ENCODE measurements at regions not wholly inside any gene's neighbourhood (a gene's known extent, or its start where the extent isn't known, plus 50 kb on each side); places are given as distances from the start of the nearest gene placed in this dataset.

DNA sequence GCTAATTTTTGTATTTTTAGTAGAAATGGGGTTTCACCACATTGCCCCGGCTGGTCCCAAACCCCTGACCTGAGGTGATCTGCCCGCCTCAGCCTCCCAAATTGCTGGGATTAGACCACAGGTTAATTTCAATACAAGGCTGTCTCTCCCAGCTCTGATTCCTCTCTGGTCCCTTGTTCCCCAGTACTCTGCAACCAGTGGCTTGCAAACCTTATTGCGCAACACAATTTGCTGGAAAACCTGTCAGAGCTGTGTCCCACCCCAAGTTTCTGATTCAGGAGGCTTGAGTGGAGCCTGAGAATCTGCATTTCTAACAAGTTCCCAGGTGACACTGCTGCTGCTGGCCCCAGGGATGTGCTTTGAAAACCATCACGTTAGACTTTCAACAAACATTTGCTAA, 96.2 kb upstream of the SRSF6 start:
- ATAC-seq (no peak), DNase-seq (ENCODE audit: low spot score) (no peak)
- H3K4me1 Mint-ChIP-seq = no peaks in the 10 kb centered on the region
- no peak for TF ChIP-seq EZH2 (IDR thresholded peaks at IDR 0.05; ENCODE audit: low read depth, unreplicated experiment)
- TF ChIP-seq ZNF331 (CRISPR knock-in tag; IDR thresholded peaks at IDR 0.05; ENCODE audit: low read depth) = no peak
- TF ChIP-seq JUNB (IDR thresholded peaks at IDR 0.05; ENCODE audit: unreplicated experiment) = no peak
- no peak for TF ChIP-seq CREB1 (CRISPR knock-in tag; IDR thresholded peaks at IDR 0.05; ENCODE audit: low read depth)
- no peak for TF ChIP-seq POLR2AphosphoS5 (IDR thresholded peaks at IDR 0.05; ENCODE audit: low read depth)
- no peaks in the 10 kb centered on the region for H3K9me2 ChIP-seq (ENCODE audit: insufficient read depth)
- no peak overlapping the region for H3K27ac Mint-ChIP-seq
- peaks cover 48% of the 10 kb centered on the region for H3K36me3 Mint-ChIP-seq (ENCODE audit: low read depth)
- no peak overlapping the region for H3K27ac ChIP-seq (ENCODE audit: low read depth)
- no peak overlapping the region for H3K4me3 Mint-ChIP-seq
- H3K79me2 ChIP-seq (replicated peaks; ENCODE audit: insufficient read depth) = no peaks in the 10 kb centered on the region
- H3K27me3 Mint-ChIP-seq (ENCODE audit: insufficient read depth, low read depth, poor library complexity) = peaks cover 7% of the 10 kb centered on the region
- H3K9me3 Mint-ChIP-seq = peaks cover 95% of the 10 kb centered on the region
- H3K4me3 ChIP-seq = no peak overlapping the region
- no peaks in the 10 kb centered on the region for H3K4me1 ChIP-seq (ENCODE audit: insufficient read depth)
- no peaks in the 10 kb centered on the region for H3F3A ChIP-seq (replicated peaks; ENCODE audit: low read depth)
- H3K36me3 ChIP-seq (ENCODE audit: insufficient read depth) = no peaks in the 10 kb centered on the region
- no peaks in the 10 kb centered on the region for H3K27me3 ChIP-seq (ENCODE audit: insufficient read depth)
- no peak overlapping the region for H2AFZ ChIP-seq
- H3K4me2 ChIP-seq = no peak overlapping the region
- H4K20me1 ChIP-seq (replicated peaks; ENCODE audit: insufficient read depth) = no peaks in the 10 kb centered on the region

DNA sequence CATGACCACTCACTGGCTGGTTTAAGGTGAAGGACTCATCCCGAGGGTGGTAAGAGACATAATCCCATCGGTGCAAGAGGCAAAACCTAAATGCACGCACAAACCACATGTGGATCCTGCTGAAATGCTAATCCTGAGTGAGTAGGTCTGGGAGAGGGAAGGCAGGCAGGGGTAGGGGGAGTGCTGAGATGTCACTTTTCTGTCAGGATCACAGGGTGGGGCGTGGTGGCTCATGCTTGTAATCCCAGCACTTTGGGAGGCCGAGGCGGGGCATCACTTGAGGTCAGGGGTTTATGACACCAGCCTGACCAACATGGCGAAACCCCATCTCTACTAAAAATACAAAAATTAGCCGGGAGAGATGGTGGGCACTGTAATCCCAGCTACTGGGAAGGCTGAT, 97.7 kb upstream of the SRSF6 start:
- Histone ChIP-seq H3F3A (replicated peaks; ENCODE audit: low read depth) (no peaks in the 10 kb centered on the region), H3K79me2 (replicated peaks; ENCODE audit: insufficient read depth) (no peaks in the 10 kb centered on the region), H2AFZ (no peak overlapping the region), H3K27ac (ENCODE audit: low read depth) (no peak overlapping the region), H3K4me3 (no peak overlapping the region), H3K9me2 (ENCODE audit: insufficient read depth) (no peaks in the 10 kb centered on the region), H3K27me3 (ENCODE audit: insufficient read depth) (no peaks in the 10 kb centered on the region), H3K4me1 (ENCODE audit: insufficient read depth) (no peaks in the 10 kb centered on the region), H4K20me1 (replicated peaks; ENCODE audit: insufficient read depth) (no peaks in the 10 kb centered on the region), H3K4me2 (no peak overlapping the region), H3K36me3 (ENCODE audit: insufficient read depth) (no peaks in the 10 kb centered on the region)
- DNase-seq (ENCODE audit: low spot score) (no peak), ATAC-seq (no peak)
- H3K4me1 Mint-ChIP-seq = no peaks in the 10 kb centered on the region
- no peak for TF ChIP-seq CREB1 (CRISPR knock-in tag; IDR thresholded peaks at IDR 0.05; ENCODE audit: low read depth)
- H3K4me3 Mint-ChIP-seq = no peak overlapping the region
- peaks cover 7% of the 10 kb centered on the region for H3K27me3 Mint-ChIP-seq (ENCODE audit: insufficient read depth, low read depth, poor library complexity)
- H3K9me3 Mint-ChIP-seq = peaks cover 95% of the 10 kb centered on the region
- peaks cover 36% of the 10 kb centered on the region; the same call in 2 of the 3 replicates for H3K36me3 Mint-ChIP-seq (ENCODE audit: low read depth)
- no peak overlapping the region for H3K27ac Mint-ChIP-seq

DNA sequence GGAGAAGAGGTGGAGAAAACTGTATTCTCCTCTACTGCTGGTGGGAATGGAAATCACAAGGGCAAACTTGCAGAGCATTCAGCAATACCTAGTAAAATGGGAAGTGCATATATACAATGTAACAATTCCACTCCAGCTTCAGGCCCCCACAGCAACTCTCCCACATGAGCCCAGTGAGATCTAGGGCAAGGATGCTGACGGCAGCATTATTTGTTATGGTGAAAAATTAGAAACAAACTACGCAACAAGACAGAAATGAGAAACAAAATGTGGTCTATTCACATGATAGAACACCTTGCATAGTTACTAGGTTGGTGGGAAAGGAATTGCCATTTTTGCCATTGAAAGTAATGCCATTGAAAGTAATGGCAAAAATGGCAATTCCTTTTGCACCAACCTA, 98.9 kb upstream of the SRSF6 start:
- ATAC-seq (no peak), DNase-seq (ENCODE audit: low spot score) (no peak)
- H3K36me3 Mint-ChIP-seq (ENCODE audit: low read depth) = peaks cover 34% of the 10 kb centered on the region; the same call in 2 of the 3 replicates
- no peaks in the 10 kb centered on the region for H3K4me1 Mint-ChIP-seq
- Histone ChIP-seq H3K4me2 (no peak overlapping the region), H3K79me2 (replicated peaks; ENCODE audit: insufficient read depth) (no peaks in the 10 kb centered on the region), H2AFZ (no peak overlapping the region), H3K4me3 (no peak overlapping the region), H3K9me2 (ENCODE audit: insufficient read depth) (no peaks in the 10 kb centered on the region), H3K36me3 (ENCODE audit: insufficient read depth) (no peaks in the 10 kb centered on the region), H3K27ac (ENCODE audit: low read depth) (no peak overlapping the region), H3K27me3 (ENCODE audit: insufficient read depth) (no peaks in the 10 kb centered on the region), H3K4me1 (ENCODE audit: insufficient read depth) (no peaks in the 10 kb centered on the region), H4K20me1 (replicated peaks; ENCODE audit: insufficient read depth) (no peaks in the 10 kb centered on the region), H3F3A (replicated peaks; ENCODE audit: low read depth) (no peaks in the 10 kb centered on the region)
- no peak overlapping the region for H3K27ac Mint-ChIP-seq
- H3K4me3 Mint-ChIP-seq = no peak overlapping the region
- peaks cover 9% of the 10 kb centered on the region for H3K27me3 Mint-ChIP-seq (ENCODE audit: insufficient read depth, low read depth, poor library complexity)
- peaks cover 96% of the 10 kb centered on the region for H3K9me3 Mint-ChIP-seq
- TF ChIP-seq ZNF331 (CRISPR knock-in tag; IDR thresholded peaks at IDR 0.05; ENCODE audit: low read depth) = no peak
- no peak for TF ChIP-seq POLR2AphosphoS5 (IDR thresholded peaks at IDR 0.05; ENCODE audit: low read depth)
- no peak for TF ChIP-seq STAT1 (IDR thresholded peaks at IDR 0.05; ENCODE audit: unreplicated experiment)
- TF ChIP-seq EZH2 (IDR thresholded peaks at IDR 0.05; ENCODE audit: low read depth, unreplicated experiment) = no peak
- no peak for TF ChIP-seq NANOG (IDR thresholded peaks at IDR 0.05; ENCODE audit: borderline replicate concordance)
- TF ChIP-seq, protein P1, sequence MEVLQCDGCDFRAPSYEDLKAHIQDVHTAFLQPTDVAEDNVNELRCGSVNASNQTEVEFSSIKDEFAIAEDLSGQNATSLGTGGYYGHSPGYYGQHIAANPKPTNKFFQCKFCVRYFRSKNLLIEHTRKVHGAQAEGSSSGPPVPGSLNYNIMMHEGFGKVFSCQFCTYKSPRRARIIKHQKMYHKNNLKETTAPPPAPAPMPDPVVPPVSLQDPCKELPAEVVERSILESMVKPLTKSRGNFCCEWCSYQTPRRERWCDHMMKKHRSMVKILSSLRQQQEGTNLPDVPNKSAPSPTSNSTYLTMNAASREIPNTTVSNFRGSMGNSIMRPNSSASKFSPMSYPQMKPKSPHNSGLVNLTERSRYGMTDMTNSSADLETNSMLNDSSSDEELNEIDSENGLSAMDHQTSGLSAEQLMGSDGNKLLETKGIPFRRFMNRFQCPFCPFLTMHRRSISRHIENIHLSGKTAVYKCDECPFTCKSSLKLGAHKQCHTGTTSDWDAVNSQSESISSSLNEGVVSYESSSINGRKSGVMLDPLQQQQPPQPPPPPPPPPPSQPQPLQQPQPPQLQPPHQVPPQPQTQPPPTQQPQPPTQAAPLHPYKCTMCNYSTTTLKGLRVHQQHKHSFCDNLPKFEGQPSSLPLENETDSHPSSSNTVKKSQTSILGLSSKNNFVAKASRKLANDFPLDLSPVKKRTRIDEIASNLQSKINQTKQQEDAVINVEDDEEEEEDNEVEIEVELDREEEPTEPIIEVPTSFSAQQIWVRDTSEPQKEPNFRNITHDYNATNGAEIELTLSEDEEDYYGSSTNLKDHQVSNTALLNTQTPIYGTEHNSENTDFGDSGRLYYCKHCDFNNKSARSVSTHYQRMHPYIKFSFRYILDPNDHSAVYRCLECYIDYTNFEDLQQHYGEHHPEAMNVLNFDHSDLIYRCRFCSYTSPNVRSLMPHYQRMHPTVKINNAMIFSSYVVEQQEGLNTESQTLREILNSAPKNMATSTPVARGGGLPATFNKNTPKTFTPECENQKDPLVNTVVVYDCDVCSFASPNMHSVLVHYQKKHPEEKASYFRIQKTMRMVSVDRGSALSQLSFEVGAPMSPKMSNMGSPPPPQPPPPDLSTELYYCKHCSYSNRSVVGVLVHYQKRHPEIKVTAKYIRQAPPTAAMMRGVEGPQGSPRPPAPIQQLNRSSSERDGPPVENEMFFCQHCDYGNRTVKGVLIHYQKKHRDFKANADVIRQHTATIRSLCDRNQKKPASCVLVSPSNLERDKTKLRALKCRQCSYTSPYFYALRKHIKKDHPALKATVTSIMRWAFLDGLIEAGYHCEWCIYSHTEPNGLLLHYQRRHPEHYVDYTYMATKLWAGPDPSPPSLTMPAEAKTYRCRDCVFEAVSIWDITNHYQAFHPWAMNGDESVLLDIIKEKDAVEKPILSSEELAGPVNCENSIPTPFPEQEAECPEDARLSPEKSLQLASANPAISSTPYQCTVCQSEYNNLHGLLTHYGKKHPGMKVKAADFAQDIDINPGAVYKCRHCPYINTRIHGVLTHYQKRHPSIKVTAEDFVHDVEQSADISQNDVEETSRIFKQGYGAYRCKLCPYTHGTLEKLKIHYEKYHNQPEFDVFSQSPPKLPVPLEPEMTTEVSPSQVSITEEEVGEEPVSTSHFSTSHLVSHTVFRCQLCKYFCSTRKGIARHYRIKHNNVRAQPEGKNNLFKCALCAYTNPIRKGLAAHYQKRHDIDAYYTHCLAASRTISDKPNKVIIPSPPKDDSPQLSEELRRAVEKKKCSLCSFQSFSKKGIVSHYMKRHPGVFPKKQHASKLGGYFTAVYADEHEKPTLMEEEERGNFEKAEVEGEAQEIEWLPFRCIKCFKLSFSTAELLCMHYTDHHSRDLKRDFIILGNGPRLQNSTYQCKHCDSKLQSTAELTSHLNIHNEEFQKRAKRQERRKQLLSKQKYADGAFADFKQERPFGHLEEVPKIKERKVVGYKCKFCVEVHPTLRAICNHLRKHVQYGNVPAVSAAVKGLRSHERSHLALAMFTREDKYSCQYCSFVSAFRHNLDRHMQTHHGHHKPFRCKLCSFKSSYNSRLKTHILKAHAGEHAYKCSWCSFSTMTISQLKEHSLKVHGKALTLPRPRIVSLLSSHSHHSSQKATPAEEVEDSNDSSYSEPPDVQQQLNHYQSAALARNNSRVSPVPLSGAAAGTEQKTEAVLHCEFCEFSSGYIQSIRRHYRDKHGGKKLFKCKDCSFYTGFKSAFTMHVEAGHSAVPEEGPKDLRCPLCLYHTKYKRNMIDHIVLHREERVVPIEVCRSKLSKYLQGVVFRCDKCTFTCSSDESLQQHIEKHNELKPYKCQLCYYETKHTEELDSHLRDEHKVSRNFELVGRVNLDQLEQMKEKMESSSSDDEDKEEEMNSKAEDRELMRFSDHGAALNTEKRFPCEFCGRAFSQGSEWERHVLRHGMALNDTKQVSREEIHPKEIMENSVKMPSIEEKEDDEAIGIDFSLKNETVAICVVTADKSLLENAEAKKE (CRISPR knock-in tag; IDR thresholded peaks at IDR 0.05) = no peak
- TF ChIP-seq, protein P2, sequence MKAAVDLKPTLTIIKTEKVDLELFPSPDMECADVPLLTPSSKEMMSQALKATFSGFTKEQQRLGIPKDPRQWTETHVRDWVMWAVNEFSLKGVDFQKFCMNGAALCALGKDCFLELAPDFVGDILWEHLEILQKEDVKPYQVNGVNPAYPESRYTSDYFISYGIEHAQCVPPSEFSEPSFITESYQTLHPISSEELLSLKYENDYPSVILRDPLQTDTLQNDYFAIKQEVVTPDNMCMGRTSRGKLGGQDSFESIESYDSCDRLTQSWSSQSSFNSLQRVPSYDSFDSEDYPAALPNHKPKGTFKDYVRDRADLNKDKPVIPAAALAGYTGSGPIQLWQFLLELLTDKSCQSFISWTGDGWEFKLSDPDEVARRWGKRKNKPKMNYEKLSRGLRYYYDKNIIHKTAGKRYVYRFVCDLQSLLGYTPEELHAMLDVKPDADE (IDR thresholded peaks at IDR 0.05) = no peak
- no peak for TF ChIP-seq CREB1 (CRISPR knock-in tag; IDR thresholded peaks at IDR 0.05; ENCODE audit: low read depth)
- TF ChIP-seq ZNF114 (CRISPR knock-in tag; IDR thresholded peaks at IDR 0.05) = no peak

Measured in GM23338 (cell line).